Embryonic facial prominence (tissue), 1 donor: ENCODE measurements at regions not wholly inside any gene's neighbourhood (a gene's known extent, or its start where the extent isn't known, plus 50 kb on each side); places are given as distances from the start of the nearest gene placed in this dataset.
"Not testable (repeated sequence)": the region's sequence is repeated elsewhere in the genome, so short reads cannot be mapped to it uniquely, and the experiment has no call there.

ENCODE experiments used
- DNase-seq: peaks from one replicate; pipeline ENCODE4 v3.0.0-alpha.2; 2016; ENCODE audit errors: extremely low spot score

- DNase-seq, result not testable (repeated sequence)
These were observed 66.4 kb upstream of the PTPN13 start for GRCh38 chr4:86527713-86528112.

- DNase-seq, result no peak
These were observed 64.7 kb upstream of the PTPN13 start for GRCh38 chr4:86529436-86529835.

- no peak for DNase-seq
These were observed 63.9 kb upstream of the PTPN13 start for GRCh38 chr4:86530183-86530582.

GRCh38 chr4:86531440-86531839 is 62.7 kb upstream of the PTPN13 start:
- no peak for DNase-seq

- DNase-seq, result no peak
These were observed 61.3 kb upstream of the PTPN13 start for GRCh38 chr4:86532851-86533250.

GRCh38 chr4:86536151-86536550 is 58.0 kb upstream of the PTPN13 start:
- no peak for DNase-seq

GRCh38 chr4:86542319-86543027 is 51.6 kb upstream of the PTPN13 start:
- no peak for DNase-seq

GRCh38 chr4:86543080-86543479 is 51.0 kb upstream of the PTPN13 start:
- DNase-seq, result no peak

- no peak for DNase-seq
These were observed 50.4 kb upstream of the PTPN13 start for GRCh38 chr4:86543560-86544309.

- DNase-seq, result no peak
These were observed 49.7 kb upstream of the PTPN13 start for GRCh38 chr4:86544310-86544966.
